ENCODE measurements at regions not wholly inside any gene's neighbourhood (a gene's known extent, or its start where the extent isn't known, plus 50 kb on each side); places are given as distances from the start of the nearest gene placed in this dataset.

DNA sequence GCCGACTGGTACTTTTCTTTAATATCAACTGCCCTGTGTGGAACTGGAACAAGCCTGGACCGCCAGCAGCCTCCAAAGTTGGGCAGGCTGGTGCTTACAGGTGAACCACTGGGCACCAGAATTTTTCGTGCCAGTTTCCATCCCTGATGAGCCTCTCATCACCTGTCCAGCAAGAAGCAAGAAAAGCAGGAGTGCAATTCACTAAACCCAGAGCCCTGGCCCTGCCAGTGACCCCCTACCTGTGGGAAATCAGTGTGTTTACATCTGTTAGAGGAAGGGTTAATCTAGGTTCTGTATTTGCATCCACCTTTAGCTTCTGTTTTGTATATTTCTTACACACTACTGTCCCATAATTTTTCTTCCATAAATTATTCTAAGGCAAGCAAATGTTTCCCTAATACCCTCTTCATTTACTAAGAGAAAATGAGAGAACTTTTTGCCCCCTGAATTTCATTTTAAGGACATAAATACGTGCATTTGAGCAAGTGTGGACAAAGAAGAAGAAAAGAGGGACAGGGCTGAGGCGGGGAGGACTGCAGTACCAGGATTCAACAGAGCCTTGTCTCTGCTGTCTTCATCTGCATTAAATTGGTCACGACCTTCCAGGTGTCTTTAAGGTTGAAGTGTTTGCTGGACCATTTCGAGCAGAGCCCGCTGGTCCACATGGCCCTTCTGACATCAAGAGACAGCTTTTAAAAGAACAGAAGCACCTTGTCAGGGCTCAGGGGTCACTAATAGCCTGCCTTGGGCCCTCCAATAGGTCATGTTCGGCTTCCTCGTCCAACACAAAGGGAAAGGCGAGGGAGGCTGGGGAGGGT, 763.1 kb downstream of the BCL11A start:
- TF ChIP-seq, protein P1, sequence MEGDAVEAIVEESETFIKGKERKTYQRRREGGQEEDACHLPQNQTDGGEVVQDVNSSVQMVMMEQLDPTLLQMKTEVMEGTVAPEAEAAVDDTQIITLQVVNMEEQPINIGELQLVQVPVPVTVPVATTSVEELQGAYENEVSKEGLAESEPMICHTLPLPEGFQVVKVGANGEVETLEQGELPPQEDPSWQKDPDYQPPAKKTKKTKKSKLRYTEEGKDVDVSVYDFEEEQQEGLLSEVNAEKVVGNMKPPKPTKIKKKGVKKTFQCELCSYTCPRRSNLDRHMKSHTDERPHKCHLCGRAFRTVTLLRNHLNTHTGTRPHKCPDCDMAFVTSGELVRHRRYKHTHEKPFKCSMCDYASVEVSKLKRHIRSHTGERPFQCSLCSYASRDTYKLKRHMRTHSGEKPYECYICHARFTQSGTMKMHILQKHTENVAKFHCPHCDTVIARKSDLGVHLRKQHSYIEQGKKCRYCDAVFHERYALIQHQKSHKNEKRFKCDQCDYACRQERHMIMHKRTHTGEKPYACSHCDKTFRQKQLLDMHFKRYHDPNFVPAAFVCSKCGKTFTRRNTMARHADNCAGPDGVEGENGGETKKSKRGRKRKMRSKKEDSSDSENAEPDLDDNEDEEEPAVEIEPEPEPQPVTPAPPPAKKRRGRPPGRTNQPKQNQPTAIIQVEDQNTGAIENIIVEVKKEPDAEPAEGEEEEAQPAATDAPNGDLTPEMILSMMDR (IDR thresholded peaks at IDR 0.05): no peak
- TF ChIP-seq POLR2AphosphoS5 (IDR thresholded peaks at IDR 0.05): no peak
